ENCODE measurements at regions not wholly inside any gene's neighbourhood (a gene's known extent, or its start where the extent isn't known, plus 50 kb on each side); places are given as distances from the start of the nearest gene placed in this dataset.
A peak's percentile ranks its signal among the peaks of the same experiment; 100 is the strongest.
"Not testable (repeated sequence)": the region's sequence is repeated elsewhere in the genome, so short reads cannot be mapped to it uniquely, and the experiment has no call there.

GRCh38 chr6:115618256-115618655 is 442.4 kb downstream of the FRK start:
- no peak for DNase-seq

- no peak for DNase-seq
Measured at GRCh38 chr6:115617031-115617430, 443.7 kb downstream of the FRK start.

- no peak for DNase-seq
Measured at GRCh38 chr6:115613488-115613887, 447.2 kb downstream of the FRK start.

GRCh38 chr6:115612796-115613479 is 447.8 kb downstream of the FRK start:
- DNase-seq: no peak

GRCh38 chr6:115612216-115612615 is 448.5 kb downstream of the FRK start:
- DNase-seq: no peak

- DNase-seq: no peak
Measured at GRCh38 chr6:115610696-115611095, 450.0 kb downstream of the FRK start.

GRCh38 chr6:115609111-115609510 is 451.6 kb downstream of the FRK start:
- DNase-seq: no peak

GRCh38 chr6:115602466-115602865 is 458.2 kb downstream of the FRK start:
- DNase-seq: no peak

- no peak for DNase-seq
Measured at GRCh38 chr6:115601509-115601908, 459.2 kb downstream of the FRK start.

GRCh38 chr6:115601064-115601463 is 459.6 kb downstream of the FRK start:
- no peak for DNase-seq

- DNase-seq: no peak
Measured at GRCh38 chr6:115594891-115595290, 465.8 kb downstream of the FRK start.

- no peak for DNase-seq
Measured at GRCh38 chr6:115592025-115592424, 468.7 kb downstream of the FRK start.

GRCh38 chr6:115589072-115589471 is 471.6 kb downstream of the FRK start:
- DNase-seq: not testable (repeated sequence)

GRCh38 chr6:115583290-115583689 is 477.4 kb downstream of the FRK start:
- DNase-seq: no peak

GRCh38 chr6:115582386-115582785 is 478.3 kb downstream of the FRK start:
- no peak for DNase-seq

GRCh38 chr6:115579565-115579964 is 481.1 kb downstream of the FRK start:
- DNase-seq: not testable (repeated sequence)

GRCh38 chr6:115577270-115577669 is 483.4 kb downstream of the FRK start:
- DNase-seq: no peak

GRCh38 chr6:115575285-115575684 is 485.4 kb downstream of the FRK start:
- no peak for DNase-seq

- DNase-seq: no peak
Measured at GRCh38 chr6:115573861-115574260, 486.8 kb downstream of the FRK start.

GRCh38 chr6:115570331-115570730 is 490.4 kb downstream of the FRK start:
- DNase-seq: no peak

GRCh38 chr6:115554060-115554459 is 506.6 kb downstream of the FRK start:
- no peak for DNase-seq

- DNase-seq: no peak
Measured at GRCh38 chr6:115551527-115551926, 509.2 kb downstream of the FRK start.

GRCh38 chr6:115545672-115545986 is 515.1 kb downstream of the FRK start:
- DNase-seq: peak in 1 of 5 experiments; percentile 4

GRCh38 chr6:115544765-115545671 is 515.7 kb downstream of the FRK start:
- DNase-seq: no peak
